A549 (cell line): ENCODE measurements at regions not wholly inside any gene's neighbourhood (a gene's known extent, or its start where the extent isn't known, plus 50 kb on each side); places are given as distances from the start of the nearest gene placed in this dataset.

ENCODE experiments used
- CTCF ChIP-seq: fragments of >200 bp; sonication (Bioruptor Twin); formaldehyde crosslinking; IDR thresholded peaks from 3 replicates; pipeline ENCODE4 v1.5.1; 2016
- ESRRA ChIP-seq: fragments of 150-350 bp; IDR thresholded peaks from 2 replicates; pipeline ENCODE4 v1.6.1; 2014; ENCODE audit warnings: mild to moderate bottlenecking, low read length, borderline replicate concordance
- FOSL2 ChIP-seq, 2 experiments: fragments of 450-650 bp in 1 of 2; fragments of >200 bp in 1 of 2; sonication (Bioruptor Twin) in 1 of 2; formaldehyde crosslinking; IDR thresholded peaks; 2 replicates each; pipeline versions ENCODE4 v1.5.0 to v1.6.1; 2016 to 2020; ENCODE audit warnings: mild to moderate bottlenecking in 1 of 2, moderate library complexity in 1 of 2
- HMGXB4 ChIP-seq: fragments of 250-450 bp; sonication (Bioruptor Pico); IDR thresholded peaks from 2 replicates; pipeline ENCODE4 v1.5.0; 2021; ENCODE audit warnings: mild to moderate bottlenecking, moderate library complexity, borderline replicate concordance
- PHF8 ChIP-seq: fragments of 200-600 bp; sonication (generic); IDR thresholded peaks from 2 replicates; pipeline ENCODE4 v1.6.1; 2016; ENCODE audit warnings: low read depth, mild to moderate bottlenecking, antibody characterized with exemption, moderate library complexity, borderline replicate concordance
- RFX5 ChIP-seq: fragments of 450-650 bp; IDR thresholded peaks from 2 replicates; pipeline ENCODE4 v1.7.1; 2014; ENCODE audit warnings: antibody characterized with exemption, mild to moderate bottlenecking, moderate library complexity
- USF2 ChIP-seq: fragments of 450-650 bp; IDR thresholded peaks from 2 replicates; pipeline ENCODE4 v1.6.1; 2014; ENCODE audit warnings: antibody characterized with exemption

GRCh38 chr4:128459547-128459946 lies 171.9 kb upstream of the PGRMC2 start:
- TF ChIP-seq RFX5 (no peak), FOSL2 (IDR thresholded peaks at IDR 0.05) (no peak), FOSL2 (CRISPR knock-in tag; IDR thresholded peaks at IDR 0.05) (no peak), ESRRA (no peak), HMGXB4 (CRISPR knock-in tag) (no peak), CTCF (no peak), PHF8 (no peak), USF2 (no peak)
